NCI-H1048 (cell line): ENCODE measurements at regions not wholly inside any gene's neighbourhood (a gene's known extent, or its start where the extent isn't known, plus 50 kb on each side); places are given as distances from the start of the nearest gene placed in this dataset.
"Not testable (repeated sequence)": the region's sequence is repeated elsewhere in the genome, so short reads cannot be mapped to it uniquely, and the experiment has no call there.

Experiments
- DNase-seq: peaks from one replicate; lab custom pipeline; 2025; lab: John Stamatoyannopoulos, UW

GRCh38 chr20:29296256-29297230, 1960.9 kb upstream of the DEFB115 start:
- no peak for DNase-seq

GRCh38 chr20:29297411-29298270, 1959.8 kb upstream of the DEFB115 start:
- DNase-seq: no peak

- DNase-seq: no peak
Measured at GRCh38 chr20:29298271-29298590, 1959.2 kb upstream of the DEFB115 start.

GRCh38 chr20:29298759-29299613, 1958.5 kb upstream of the DEFB115 start:
- DNase-seq: no peak

- no peak for DNase-seq
Measured at GRCh38 chr20:29299811-29300578, 1957.5 kb upstream of the DEFB115 start.

GRCh38 chr20:29300579-29301551, 1956.6 kb upstream of the DEFB115 start:
- DNase-seq: no peak

- DNase-seq: no peak
Measured at GRCh38 chr20:29301624-29302259, 1955.7 kb upstream of the DEFB115 start.

- DNase-seq: no peak
Measured at GRCh38 chr20:29302979-29303644, 1954.4 kb upstream of the DEFB115 start.

GRCh38 chr20:29306390-29307072, 1950.9 kb upstream of the DEFB115 start:
- DNase-seq: no peak

- DNase-seq: not testable (repeated sequence)
Measured at GRCh38 chr20:29307484-29307883, 1950.0 kb upstream of the DEFB115 start.

- not testable (repeated sequence) for DNase-seq
Measured at GRCh38 chr20:29308956-29309355, 1948.5 kb upstream of the DEFB115 start.

GRCh38 chr20:29309481-29309880, 1948.0 kb upstream of the DEFB115 start:
- not testable (repeated sequence) for DNase-seq

GRCh38 chr20:29311046-29311445, 1946.4 kb upstream of the DEFB115 start:
- not testable (repeated sequence) for DNase-seq

- not testable (repeated sequence) for DNase-seq
Measured at GRCh38 chr20:29312679-29313078, 1944.8 kb upstream of the DEFB115 start.

- DNase-seq: no peak
Measured at GRCh38 chr20:29313481-29313880, 1944.0 kb upstream of the DEFB115 start.

- no peak for DNase-seq
Measured at GRCh38 chr20:29314294-29314693, 1943.2 kb upstream of the DEFB115 start.

GRCh38 chr20:29318871-29319461, 1938.5 kb upstream of the DEFB115 start:
- no peak for DNase-seq

GRCh38 chr20:29319725-29320124, 1937.7 kb upstream of the DEFB115 start:
- DNase-seq: no peak
